Cardiac muscle cell (in vitro differentiated cells and primary cell): ENCODE measurements at regions not wholly inside any gene's neighbourhood (a gene's known extent, or its start where the extent isn't known, plus 50 kb on each side); places are given as distances from the start of the nearest gene placed in this dataset.

Source experiments
- DNase-seq, 2 donors: peaks; one replicate each; pipeline versions ENCODE4 v3.0.0 to v3.0.0-alpha.2; 2010 to 2017; ENCODE audit warnings: low read depth in 1 of 2, low spot score in 1 of 2
- H3K27ac ChIP-seq: fragments of 200-600 bp; sonication (generic); 2 replicates; pipeline ENCODE4 v1.5.1; 2016
- H3K27me3 ChIP-seq: fragments of 200-600 bp; sonication (generic); 2 replicates; pipeline ENCODE4 v1.6.0; 2016; ENCODE audit warnings: control low read depth
- H3K36me3 ChIP-seq: fragments of 200-600 bp; sonication (generic); 2 replicates; pipeline ENCODE4 v1.5.1; 2016; ENCODE audit warnings: control low read depth
- H3K4me1 ChIP-seq: fragments of 200-600 bp; sonication (generic); 2 replicates; pipeline ENCODE4 v1.8.1; 2017; ENCODE audit warnings: low read depth, mild to moderate bottlenecking, mixed run types
- H3K4me3 ChIP-seq: fragments of 200-600 bp; sonication (generic); 2 replicates; pipeline ENCODE4 v1.5.1; 2016; ENCODE audit warnings: mild to moderate bottlenecking
- H3K9me3 ChIP-seq: fragments of 200-600 bp; sonication (generic); 2 replicates; pipeline ENCODE4 v1.5.1; 2017; ENCODE audit warnings: low read depth, mild to moderate bottlenecking, control low read depth
- CTCF ChIP-seq: IDR thresholded peaks from 2 replicates; pipeline ENCODE4 v1.5.1; 2012; ENCODE audit warnings: low read depth, mild to moderate bottlenecking, low read length

- H3K27ac ChIP-seq: no peak overlapping the region
- no peaks in the 10 kb centered on the region for H3K27me3 ChIP-seq
- H3K4me1 ChIP-seq: peaks cover 10% of the 10 kb centered on the region
- no peak for DNase-seq
- TF ChIP-seq CTCF: no peak
- H3K9me3 ChIP-seq: no peaks in the 10 kb centered on the region
- no peaks in the 10 kb centered on the region for H3K36me3 ChIP-seq
- H3K4me3 ChIP-seq: no peak overlapping the region
These were observed 180.9 kb downstream of the KCNRG start for GRCh38 chr13:50196118-50196517.

- Histone ChIP-seq H3K27me3 (no peaks in the 10 kb centered on the region), H3K27ac (no peak overlapping the region), H3K36me3 (no peaks in the 10 kb centered on the region), H3K4me3 (no peak overlapping the region), H3K9me3 (no peaks in the 10 kb centered on the region), H3K4me1 (peaks cover 12% of the 10 kb centered on the region)
- DNase-seq: peak in 1 of 2 donors; percentile 16
- no peak for TF ChIP-seq CTCF
These were observed 182.5 kb downstream of the KCNRG start for GRCh38 chr13:50197705-50198104.

- H3K27me3 ChIP-seq: no peaks in the 10 kb centered on the region
These were observed 183.3 kb downstream of the KCNRG start for GRCh38 chr13:50198508-50198907.

GRCh38 chr13:50200569-50200968, 185.3 kb downstream of the KCNRG start:
- peak overlapping the region; percentile 55 for H3K27ac ChIP-seq
- TF ChIP-seq CTCF: no peak
- peak in 1 of 2 donors; percentile 28 for DNase-seq
- H3K4me1 ChIP-seq: peaks cover 12% of the 10 kb centered on the region
- no peaks in the 10 kb centered on the region for H3K9me3 ChIP-seq
- no peaks in the 10 kb centered on the region for H3K27me3 ChIP-seq
- H3K36me3 ChIP-seq: no peaks in the 10 kb centered on the region
- no peak overlapping the region for H3K4me3 ChIP-seq

More at GRCh38 chr13:50198508-50198907, 183.3 kb downstream of the KCNRG start:
- Histone ChIP-seq H3K4me1 (peaks cover 12% of the 10 kb centered on the region), H3K36me3 (no peaks in the 10 kb centered on the region), H3K9me3 (no peaks in the 10 kb centered on the region), H3K4me3 (no peak overlapping the region), H3K27ac (no peak overlapping the region)
- DNase-seq: peak in 1 of 2 donors; percentile 83
- no peak for TF ChIP-seq CTCF

- no peak for TF ChIP-seq CTCF
- peaks cover 12% of the 10 kb centered on the region for H3K4me1 ChIP-seq
- peak overlapping the region; percentile 55 for H3K27ac ChIP-seq
- no peaks in the 10 kb centered on the region for H3K36me3 ChIP-seq
- peak; percentile 56 to 59 for DNase-seq
- H3K4me3 ChIP-seq: no peak overlapping the region
- H3K9me3 ChIP-seq: no peaks in the 10 kb centered on the region
- H3K27me3 ChIP-seq: no peaks in the 10 kb centered on the region
These were observed 185.7 kb downstream of the KCNRG start for GRCh38 chr13:50200988-50201387.

- H3K9me3 ChIP-seq: no peaks in the 10 kb centered on the region
- H3K36me3 ChIP-seq: no peaks in the 10 kb centered on the region
- H3K27me3 ChIP-seq: no peaks in the 10 kb centered on the region
- TF ChIP-seq CTCF: no peak
- peaks cover 12% of the 10 kb centered on the region for H3K4me1 ChIP-seq
- DNase-seq: no peak
- H3K27ac ChIP-seq: no peak overlapping the region
- no peak overlapping the region for H3K4me3 ChIP-seq
These were observed 187.2 kb downstream of the KCNRG start for GRCh38 chr13:50202485-50202884.
